ENCODE measurements at regions not wholly inside any gene's neighbourhood (a gene's known extent, or its start where the extent isn't known, plus 50 kb on each side); places are given as distances from the start of the nearest gene placed in this dataset.

DNA sequence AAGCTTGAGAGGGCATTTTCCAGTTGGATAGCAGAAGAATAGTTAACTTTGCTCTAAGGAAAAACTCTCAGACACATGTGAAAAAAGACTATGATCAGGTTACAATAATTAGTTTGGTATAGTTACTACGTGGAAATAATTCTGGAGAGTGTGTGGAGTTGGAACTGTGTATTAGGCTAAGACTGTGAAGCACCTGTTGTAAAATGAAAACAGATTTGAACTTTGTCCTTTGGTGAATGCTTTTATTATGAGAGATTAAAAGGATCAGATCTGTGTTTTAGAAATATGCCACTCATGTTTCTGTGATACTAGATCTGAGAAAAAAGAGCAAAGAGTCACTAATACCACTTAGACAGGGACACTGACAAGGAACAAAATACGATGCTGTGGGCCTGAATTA is 807.5 kb upstream of the ATXN8OS start:
- DNase-seq (ENCODE audit: low spot score): no peak
- H3K27me3 Mint-ChIP-seq (ENCODE audit: low read depth): no peaks in the 10 kb centered on the region
- H3K4me3 Mint-ChIP-seq: no peak overlapping the region
- peaks cover 37% of the 10 kb centered on the region for H3K9me3 Mint-ChIP-seq
- H3K4me1 Mint-ChIP-seq (ENCODE audit: low read depth): no peaks in the 10 kb centered on the region
- no peaks in the 10 kb centered on the region for H3K36me3 Mint-ChIP-seq (ENCODE audit: low read depth)
- no peak overlapping the region for H3K27ac Mint-ChIP-seq

DNA sequence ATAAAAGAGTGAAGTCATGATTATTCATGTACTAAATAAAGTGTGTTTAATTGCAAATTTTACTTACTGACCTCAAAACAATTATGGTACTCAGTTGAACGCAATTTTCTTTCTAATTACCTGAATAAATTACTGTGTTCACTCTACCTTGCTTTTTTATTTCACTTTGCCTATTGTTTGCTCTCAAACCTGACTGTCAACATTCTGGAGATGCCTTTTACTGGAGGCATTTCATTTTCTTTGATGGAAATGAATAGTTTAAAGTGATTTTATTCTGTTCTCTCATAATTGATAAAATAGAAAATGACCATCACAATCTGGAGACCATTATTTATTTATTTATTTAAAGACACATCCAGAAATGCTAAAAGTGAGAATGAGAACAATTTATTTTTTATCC is 811.5 kb upstream of the ATXN8OS start:
- Mint-ChIP-seq H3K27me3 (ENCODE audit: low read depth) (no peaks in the 10 kb centered on the region), H3K4me3 (no peak overlapping the region), H3K27ac (no peak overlapping the region), H3K9me3 (peaks cover 35% of the 10 kb centered on the region), H3K36me3 (ENCODE audit: low read depth) (no peaks in the 10 kb centered on the region), H3K4me1 (ENCODE audit: low read depth) (no peaks in the 10 kb centered on the region)
- no peak for DNase-seq (ENCODE audit: low spot score)

DNA sequence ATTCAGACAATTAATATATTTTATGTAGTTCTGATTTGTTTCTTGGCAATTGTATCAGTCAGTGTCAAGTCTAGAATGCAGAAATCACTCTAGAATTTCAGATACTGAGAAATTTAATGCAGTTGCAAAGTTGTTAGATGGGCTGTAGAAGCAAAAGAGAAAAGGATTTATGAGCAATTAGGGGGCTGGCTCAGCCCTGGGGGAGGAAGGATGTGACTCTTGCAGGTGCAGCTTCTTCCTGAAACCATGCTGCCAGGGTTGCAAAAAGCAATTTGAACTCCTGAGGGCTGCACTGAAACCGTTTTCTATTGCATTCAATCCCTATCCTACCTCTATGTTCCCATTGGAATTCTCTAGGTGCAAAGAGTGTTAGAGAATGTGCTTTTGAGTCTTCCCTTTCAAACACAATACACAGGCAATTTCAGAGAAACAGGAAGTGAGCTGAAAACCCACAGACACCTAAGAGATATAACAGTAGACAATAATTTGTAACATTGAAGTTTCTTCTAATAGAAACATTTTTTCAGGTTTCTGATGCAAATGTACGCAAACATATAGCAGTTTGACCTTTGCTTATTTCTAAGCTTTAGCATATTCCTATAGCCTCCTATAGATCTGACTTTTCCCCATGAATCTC is 814.7 kb upstream of the ATXN8OS start:
- Mint-ChIP-seq H3K27me3 (ENCODE audit: low read depth) (no peaks in the 10 kb centered on the region), H3K9me3 (peaks cover 12% of the 10 kb centered on the region), H3K4me1 (ENCODE audit: low read depth) (no peaks in the 10 kb centered on the region), H3K27ac (no peak overlapping the region), H3K4me3 (no peak overlapping the region), H3K36me3 (ENCODE audit: low read depth) (no peaks in the 10 kb centered on the region)
- no peak for DNase-seq (ENCODE audit: low spot score)

DNA sequence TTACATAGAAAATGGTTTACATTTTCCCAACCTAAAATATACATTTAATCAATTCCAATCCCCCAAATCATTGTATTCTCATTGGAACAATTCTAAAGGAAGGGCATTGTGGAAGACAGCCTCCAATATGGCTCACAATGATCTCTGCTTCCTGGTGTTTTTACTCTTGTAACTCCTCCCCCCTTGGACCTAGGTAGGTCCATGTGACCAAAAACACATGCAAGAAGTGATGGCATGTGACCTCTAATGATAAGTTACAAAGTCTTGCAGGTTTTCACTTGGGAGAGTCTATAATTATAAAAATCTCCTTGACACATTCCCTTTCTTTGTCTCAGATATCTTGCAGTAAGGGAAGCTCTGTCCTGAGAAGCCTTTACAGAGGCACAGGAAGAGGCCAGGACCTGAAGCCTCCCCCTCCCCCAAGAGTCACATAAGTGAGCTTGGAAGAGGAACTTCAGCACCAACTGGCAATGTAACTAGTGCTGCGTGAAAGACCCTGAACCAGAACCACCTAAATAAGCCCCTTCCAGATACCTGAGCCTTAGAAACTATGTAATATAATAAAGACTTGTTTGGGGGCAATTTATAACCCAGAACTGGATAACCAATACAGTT is 816.2 kb upstream of the ATXN8OS start:
- no peak for DNase-seq (ENCODE audit: low spot score)
- Mint-ChIP-seq H3K9me3 (peaks cover 25% of the 10 kb centered on the region), H3K4me1 (ENCODE audit: low read depth) (no peaks in the 10 kb centered on the region), H3K4me3 (no peak overlapping the region), H3K27ac (no peak overlapping the region), H3K27me3 (ENCODE audit: low read depth) (no peaks in the 10 kb centered on the region), H3K36me3 (ENCODE audit: low read depth) (no peaks in the 10 kb centered on the region)

DNA sequence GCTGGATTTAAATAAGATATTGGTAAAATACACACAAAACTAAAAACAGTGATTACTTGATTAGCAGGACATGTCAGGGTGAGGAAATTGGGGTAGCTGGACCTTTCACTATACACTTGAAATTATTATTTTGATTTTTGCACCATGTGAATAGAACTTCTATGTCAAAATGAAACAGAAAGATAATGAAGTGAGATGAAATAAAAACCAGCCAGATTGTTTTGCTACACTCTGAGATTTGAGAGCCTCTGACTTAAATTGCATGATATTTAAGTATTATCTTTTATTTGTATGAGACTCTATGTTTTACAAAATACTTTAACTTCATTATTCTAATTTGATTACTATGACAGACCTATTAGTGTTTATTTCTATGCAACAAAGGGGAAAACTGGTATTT is 819.6 kb upstream of the ATXN8OS start:
- no peak for DNase-seq (ENCODE audit: low spot score)
- H3K27me3 Mint-ChIP-seq (ENCODE audit: low read depth): no peaks in the 10 kb centered on the region
- H3K4me1 Mint-ChIP-seq (ENCODE audit: low read depth): no peaks in the 10 kb centered on the region
- no peak overlapping the region for H3K4me3 Mint-ChIP-seq
- peaks cover 25% of the 10 kb centered on the region for H3K9me3 Mint-ChIP-seq
- no peaks in the 10 kb centered on the region for H3K36me3 Mint-ChIP-seq (ENCODE audit: low read depth)
- no peak overlapping the region for H3K27ac Mint-ChIP-seq

DNA sequence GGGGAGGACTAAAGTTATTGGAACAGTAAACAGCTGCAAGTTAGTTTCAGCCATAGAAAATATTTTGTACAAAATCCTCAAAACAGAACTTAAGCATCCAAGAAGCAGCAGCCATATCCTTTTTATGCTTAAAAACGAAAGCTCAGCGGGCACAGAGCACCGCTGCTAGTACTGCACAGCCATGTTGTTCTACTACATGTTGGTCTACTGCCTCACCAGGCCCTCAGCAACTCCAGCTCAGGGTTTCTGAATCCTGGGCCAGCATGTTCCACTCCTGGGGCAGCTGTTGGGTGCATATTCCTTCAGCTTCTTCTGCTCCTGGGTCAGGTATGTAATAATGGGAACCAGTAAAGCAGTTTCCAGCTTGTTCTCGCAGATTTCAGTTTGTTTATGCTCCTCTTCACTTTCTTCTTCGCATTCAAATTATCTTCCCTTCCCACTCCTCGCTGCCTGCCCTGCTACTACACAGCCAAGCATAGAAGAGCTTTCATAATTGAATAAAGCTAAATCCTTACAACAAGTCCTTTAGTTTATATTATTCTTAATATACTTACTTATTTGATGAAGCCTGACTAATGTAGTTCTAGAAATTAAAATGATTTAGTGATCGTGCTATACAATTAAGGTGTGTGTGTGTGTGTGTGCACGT is 820.5 kb upstream of the ATXN8OS start:
- DNase-seq (ENCODE audit: low spot score): no peak
- no peaks in the 10 kb centered on the region for H3K4me1 Mint-ChIP-seq (ENCODE audit: low read depth)
- no peaks in the 10 kb centered on the region for H3K27me3 Mint-ChIP-seq (ENCODE audit: low read depth)
- peaks cover 30% of the 10 kb centered on the region for H3K9me3 Mint-ChIP-seq
- H3K27ac Mint-ChIP-seq: no peak overlapping the region
- H3K36me3 Mint-ChIP-seq (ENCODE audit: low read depth): no peaks in the 10 kb centered on the region
- H3K4me3 Mint-ChIP-seq: no peak overlapping the region

DNA sequence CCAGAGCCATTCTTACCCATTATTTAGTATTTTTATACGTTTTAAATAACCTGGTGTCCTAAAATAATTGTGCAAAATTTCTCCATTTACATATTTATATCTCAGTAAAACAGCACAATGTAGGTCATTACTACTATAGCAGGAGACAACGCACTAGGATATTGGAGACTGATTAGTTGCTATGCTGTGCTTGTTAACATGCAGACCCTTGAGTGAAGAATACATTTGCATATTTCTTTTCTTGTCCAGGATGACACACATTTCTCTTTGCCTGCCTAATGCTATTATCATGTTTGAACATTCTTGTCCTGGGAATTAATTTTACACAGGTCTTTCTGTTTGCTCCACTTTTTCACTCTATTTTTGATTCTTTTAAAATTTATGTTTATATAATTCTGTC is 823.8 kb upstream of the ATXN8OS start:
- H3K27ac Mint-ChIP-seq: no peak overlapping the region
- H3K36me3 Mint-ChIP-seq (ENCODE audit: low read depth): no peaks in the 10 kb centered on the region
- peaks cover 45% of the 10 kb centered on the region for H3K9me3 Mint-ChIP-seq
- H3K4me3 Mint-ChIP-seq: no peak overlapping the region
- H3K27me3 Mint-ChIP-seq (ENCODE audit: low read depth): no peaks in the 10 kb centered on the region
- H3K4me1 Mint-ChIP-seq (ENCODE audit: low read depth): no peaks in the 10 kb centered on the region
- DNase-seq (ENCODE audit: low spot score): no peak

DNA sequence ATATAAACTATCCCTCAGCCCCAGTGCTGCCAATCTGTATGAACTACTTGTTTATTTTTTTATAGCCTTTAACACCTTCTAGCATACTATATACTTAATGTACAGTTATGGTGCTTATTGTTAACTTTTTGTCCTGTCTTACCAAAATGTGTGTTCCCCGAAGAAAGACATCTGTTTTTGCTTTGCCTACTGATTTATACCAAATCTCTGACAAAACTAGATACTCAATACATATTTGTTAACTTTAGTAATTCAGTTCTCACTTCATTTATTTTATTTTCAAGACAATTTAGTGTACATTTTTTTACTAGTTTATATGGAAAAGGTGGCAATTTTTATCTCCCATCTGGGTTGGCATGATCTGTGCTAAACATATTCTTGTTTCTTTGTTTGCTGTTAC is 824.3 kb upstream of the ATXN8OS start:
- no peak overlapping the region for H3K27ac Mint-ChIP-seq

DNA sequence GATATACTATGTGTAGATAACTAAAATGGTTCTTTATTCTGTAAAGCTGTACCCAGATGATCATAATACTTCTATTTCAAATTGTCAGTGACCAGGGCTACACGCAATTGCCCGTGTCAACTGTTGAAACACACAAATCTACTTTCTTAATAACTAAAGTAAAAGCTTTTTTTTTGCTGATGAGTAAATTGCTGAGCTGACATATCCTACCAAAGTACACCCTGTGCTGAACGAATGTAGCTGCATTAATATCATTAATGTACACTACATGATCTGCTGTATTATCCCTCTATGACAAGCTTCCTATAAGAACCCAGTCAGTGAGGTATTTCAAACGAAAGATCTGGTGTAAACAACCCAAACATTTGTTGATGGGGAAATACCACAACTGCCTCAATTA is 827.2 kb upstream of the ATXN8OS start:
- Mint-ChIP-seq H3K27me3 (ENCODE audit: low read depth) (no peaks in the 10 kb centered on the region), H3K4me3 (no peak overlapping the region), H3K36me3 (ENCODE audit: low read depth) (no peaks in the 10 kb centered on the region), H3K4me1 (ENCODE audit: low read depth) (no peaks in the 10 kb centered on the region), H3K27ac (no peak overlapping the region), H3K9me3 (peaks cover 35% of the 10 kb centered on the region)
- DNase-seq (ENCODE audit: low spot score): no peak

More for the DNA sequence above, 824.3 kb upstream of the ATXN8OS start:
- peaks cover 42% of the 10 kb centered on the region for H3K9me3 Mint-ChIP-seq
- no peaks in the 10 kb centered on the region for H3K27me3 Mint-ChIP-seq (ENCODE audit: low read depth)
- no peak for DNase-seq (ENCODE audit: low spot score)
- H3K36me3 Mint-ChIP-seq (ENCODE audit: low read depth): no peaks in the 10 kb centered on the region
- no peaks in the 10 kb centered on the region for H3K4me1 Mint-ChIP-seq (ENCODE audit: low read depth)
- H3K4me3 Mint-ChIP-seq: no peak overlapping the region

DNA sequence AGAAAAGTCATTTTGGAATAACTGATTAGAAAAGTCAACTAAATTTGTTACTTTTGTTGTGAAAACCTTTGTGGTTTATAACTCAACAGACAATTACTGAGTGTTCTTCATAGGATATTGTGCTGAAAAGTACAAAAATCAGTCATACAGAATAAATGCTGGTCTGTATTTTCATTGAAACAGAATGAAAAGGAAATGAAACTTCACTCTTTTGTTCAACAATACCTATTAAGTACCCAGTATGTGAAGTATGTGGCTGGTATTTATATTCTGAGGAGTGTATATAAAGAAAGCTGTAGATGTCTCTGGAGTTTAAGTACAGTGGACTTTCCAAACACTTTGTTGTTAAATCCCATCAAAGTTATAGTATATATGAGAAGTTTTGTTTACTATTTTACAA is 828.4 kb upstream of the ATXN8OS start:
- DNase-seq (ENCODE audit: low spot score): no peak
- Mint-ChIP-seq H3K4me3 (no peak overlapping the region), H3K9me3 (peaks cover 39% of the 10 kb centered on the region), H3K4me1 (ENCODE audit: low read depth) (no peaks in the 10 kb centered on the region), H3K36me3 (ENCODE audit: low read depth) (no peaks in the 10 kb centered on the region), H3K27ac (no peak overlapping the region), H3K27me3 (ENCODE audit: low read depth) (no peaks in the 10 kb centered on the region)

DNA sequence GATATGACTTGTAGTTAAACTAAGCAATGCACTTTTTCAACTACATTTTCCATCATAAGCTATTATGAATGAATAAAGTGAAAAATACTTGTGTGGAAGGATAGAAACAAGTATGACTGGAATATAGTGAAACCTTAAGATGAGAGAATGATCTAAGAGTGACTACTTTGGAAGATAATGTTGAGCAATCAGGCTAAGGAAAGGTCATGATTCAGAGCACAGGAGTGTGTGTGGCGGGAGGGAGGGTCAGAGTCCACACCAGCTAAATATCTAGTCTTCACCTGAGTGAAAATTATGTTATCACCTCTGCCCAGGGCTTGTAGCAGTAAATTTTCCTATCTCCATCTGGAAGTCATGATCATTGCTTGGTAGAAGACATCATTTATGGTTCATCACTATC is 833.4 kb upstream of the ATXN8OS start:
- Mint-ChIP-seq H3K27me3 (ENCODE audit: low read depth) (no peaks in the 10 kb centered on the region), H3K9me3 (peaks cover 27% of the 10 kb centered on the region), H3K36me3 (ENCODE audit: low read depth) (no peaks in the 10 kb centered on the region)

DNA sequence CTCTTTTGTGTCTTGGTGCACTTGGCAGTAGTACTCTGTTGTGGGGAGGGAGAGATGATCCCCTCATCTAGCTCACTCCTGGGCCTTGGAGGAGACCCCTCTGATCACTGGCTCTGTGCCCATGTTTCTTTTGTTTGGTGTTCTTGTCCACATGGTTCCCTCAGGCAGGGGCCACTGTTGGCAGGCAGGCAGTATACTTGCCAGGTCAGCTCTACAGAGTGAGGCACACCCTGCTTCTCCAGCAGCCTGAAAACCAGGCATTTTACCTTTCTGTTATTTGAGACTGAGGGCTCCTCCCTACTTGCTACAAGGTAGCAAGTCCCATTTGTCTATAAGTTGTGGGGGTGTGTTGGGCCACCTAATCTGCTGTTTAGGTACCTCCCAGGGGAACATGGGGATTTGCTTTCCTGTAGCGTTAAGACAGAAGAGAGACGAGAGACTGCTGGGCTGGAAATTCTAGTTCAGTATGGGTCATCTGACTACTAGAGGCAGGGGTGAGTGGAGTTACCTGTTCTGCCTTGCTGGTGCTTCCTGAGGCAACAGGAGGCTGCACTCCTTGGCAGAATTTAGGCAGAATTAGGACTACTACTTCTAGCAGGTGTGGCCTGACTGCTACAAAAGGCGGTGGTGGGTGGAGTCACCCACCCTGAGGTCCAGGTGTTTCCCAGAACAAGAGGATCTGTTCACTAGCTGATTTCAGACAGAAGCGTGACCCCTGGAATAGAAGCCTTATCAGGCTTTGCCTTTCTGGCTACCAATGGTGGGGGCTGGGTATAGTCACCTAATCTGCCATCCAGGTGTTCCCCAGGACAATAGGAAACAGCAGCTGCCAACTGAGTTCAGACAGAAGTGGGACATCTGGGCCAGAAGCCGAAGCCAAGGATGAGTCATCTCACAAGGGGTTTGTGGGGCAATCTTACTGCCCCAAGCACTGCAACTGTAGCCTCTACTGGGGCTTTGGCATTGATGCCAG is 843.0 kb upstream of the ATXN8OS start:
- Mint-ChIP-seq H3K4me3 (no peak overlapping the region), H3K27me3 (ENCODE audit: low read depth) (no peaks in the 10 kb centered on the region), H3K27ac (no peak overlapping the region), H3K4me1 (ENCODE audit: low read depth) (no peaks in the 10 kb centered on the region), H3K9me3 (peaks cover 28% of the 10 kb centered on the region), H3K36me3 (ENCODE audit: low read depth) (no peaks in the 10 kb centered on the region)
- no peak for DNase-seq (ENCODE audit: low spot score)

More for the DNA sequence above, 833.4 kb upstream of the ATXN8OS start:
- no peak for DNase-seq (ENCODE audit: low spot score)
- no peak overlapping the region for H3K4me3 Mint-ChIP-seq
- H3K4me1 Mint-ChIP-seq (ENCODE audit: low read depth): no peaks in the 10 kb centered on the region
- no peak overlapping the region for H3K27ac Mint-ChIP-seq

DNA sequence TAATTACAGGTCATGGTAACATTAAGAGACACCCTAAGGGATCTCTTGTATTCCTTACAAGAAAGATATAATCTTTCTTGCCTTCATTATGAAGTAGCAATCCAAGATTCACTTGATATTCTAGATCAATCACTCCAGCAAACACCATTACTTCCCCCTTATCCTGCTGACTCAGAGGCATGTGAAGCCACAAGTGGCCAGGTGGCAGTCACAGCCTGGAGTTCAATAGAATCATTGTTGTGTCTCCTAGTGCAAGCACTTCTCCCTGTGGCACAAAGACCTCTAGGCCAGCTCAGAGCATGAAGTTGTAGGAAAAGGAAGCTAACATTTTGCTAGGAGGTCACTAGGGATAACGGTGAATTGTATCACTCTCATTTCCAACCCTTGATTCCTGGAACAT is 864.3 kb upstream of the ATXN8OS start:
- Mint-ChIP-seq H3K27ac (no peak overlapping the region), H3K27me3 (ENCODE audit: low read depth) (no peaks in the 10 kb centered on the region), H3K4me3 (no peak overlapping the region), H3K36me3 (ENCODE audit: low read depth) (no peaks in the 10 kb centered on the region), H3K4me1 (ENCODE audit: low read depth) (no peaks in the 10 kb centered on the region), H3K9me3 (peaks cover 35% of the 10 kb centered on the region)
- DNase-seq (ENCODE audit: low spot score): no peak

DNA sequence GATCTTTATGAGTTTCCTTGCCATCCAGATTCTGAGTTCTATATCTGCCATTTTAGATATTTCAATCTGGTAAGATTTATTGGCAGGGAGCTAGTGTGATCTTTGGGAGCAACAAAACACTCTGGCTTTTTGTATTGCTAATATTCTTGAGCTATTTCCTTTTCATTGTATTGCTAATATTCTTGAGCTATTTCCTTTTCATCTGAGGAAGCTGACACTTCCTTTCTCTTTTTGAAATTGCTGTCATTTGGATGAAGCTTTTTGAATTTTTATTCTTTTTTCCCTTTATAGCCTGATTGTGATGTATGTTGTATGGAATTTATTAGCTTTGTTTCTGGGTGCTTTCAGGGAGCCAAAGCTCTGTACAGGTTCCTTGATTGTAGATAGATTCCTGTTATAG is 873.5 kb upstream of the ATXN8OS start:
- Mint-ChIP-seq H3K36me3 (ENCODE audit: low read depth) (no peaks in the 10 kb centered on the region), H3K27ac (no peak overlapping the region), H3K4me3 (no peak overlapping the region), H3K4me1 (ENCODE audit: low read depth) (no peaks in the 10 kb centered on the region), H3K27me3 (ENCODE audit: low read depth) (no peaks in the 10 kb centered on the region), H3K9me3 (peaks cover 46% of the 10 kb centered on the region)
- no peak for DNase-seq (ENCODE audit: low spot score)

All from T-helper 2 cell treated with Interferon-gamma antibody and Interleukin-4, amounts not matched to agents 5 μg/mL and 100 μg/mL, for 36 hours (primary cell).